IPS DF 19.7 (cell line): ENCODE measurements at regions not wholly inside any gene's neighbourhood (a gene's known extent, or its start where the extent isn't known, plus 50 kb on each side); places are given as distances from the start of the nearest gene placed in this dataset.

Source experiments
- DNase-seq: peaks from one replicate; pipeline ENCODE4 v3.0.0-alpha.2; 2013; ENCODE audit warnings: low read depth, low spot score

GRCh38 chr9:108351571-108351970, 504.2 kb downstream of the ACTL7B start:
- no peak for DNase-seq

- no peak for DNase-seq
Measured at GRCh38 chr9:108347463-108348188, 508.2 kb downstream of the ACTL7B start.

GRCh38 chr9:108345826-108346225, 510.0 kb downstream of the ACTL7B start:
- no peak for DNase-seq

GRCh38 chr9:108339251-108339650, 516.5 kb downstream of the ACTL7B start:
- no peak for DNase-seq

- no peak for DNase-seq
Measured at GRCh38 chr9:108336575-108336974, 519.2 kb downstream of the ACTL7B start.

GRCh38 chr9:108333530-108333983, 522.2 kb downstream of the ACTL7B start:
- DNase-seq, result no peak

- no peak for DNase-seq
Measured at GRCh38 chr9:108331596-108331995, 524.2 kb downstream of the ACTL7B start.

- DNase-seq, result no peak
Measured at GRCh38 chr9:108325406-108325805, 530.4 kb downstream of the ACTL7B start.

- no peak for DNase-seq
Measured at GRCh38 chr9:108323615-108324014, 532.2 kb downstream of the ACTL7B start.

- DNase-seq, result no peak
Measured at GRCh38 chr9:108322326-108323098, 533.3 kb downstream of the ACTL7B start.

- DNase-seq, result no peak
Measured at GRCh38 chr9:108316630-108317029, 539.2 kb downstream of the ACTL7B start.

GRCh38 chr9:108316066-108316465, 539.7 kb downstream of the ACTL7B start:
- DNase-seq, result no peak

GRCh38 chr9:108311745-108312144, 544.0 kb downstream of the ACTL7B start:
- DNase-seq, result no peak

- DNase-seq, result no peak
Measured at GRCh38 chr9:108310202-108310601, 545.6 kb downstream of the ACTL7B start.

GRCh38 chr9:108300306-108301287, 555.2 kb downstream of the ACTL7B start:
- no peak for DNase-seq

GRCh38 chr9:108297073-108297472, 558.7 kb downstream of the ACTL7B start:
- DNase-seq, result no peak

GRCh38 chr9:108296056-108296455, 559.7 kb downstream of the ACTL7B start:
- no peak for DNase-seq

- DNase-seq, result no peak
Measured at GRCh38 chr9:108291586-108291932, 564.2 kb downstream of the ACTL7B start.

- DNase-seq, result no peak
Measured at GRCh38 chr9:108290839-108291585, 564.8 kb downstream of the ACTL7B start.

- no peak for DNase-seq
Measured at GRCh38 chr9:108286638-108287206, 569.1 kb downstream of the ACTL7B start.

GRCh38 chr9:108283696-108284095, 572.1 kb downstream of the ACTL7B start:
- no peak for DNase-seq
